Inflammatory macrophage treated with lipopolysaccharide for 1 hour (primary cell): ENCODE measurements at regions not wholly inside any gene's neighbourhood (a gene's known extent, or its start where the extent isn't known, plus 50 kb on each side); places are given as distances from the start of the nearest gene placed in this dataset.

ENCODE experiments used
- DNase-seq, 2 donors: peaks; one replicate each; pipeline ENCODE4 v3.0.0-alpha.2; 2020 to 2022

DNA sequence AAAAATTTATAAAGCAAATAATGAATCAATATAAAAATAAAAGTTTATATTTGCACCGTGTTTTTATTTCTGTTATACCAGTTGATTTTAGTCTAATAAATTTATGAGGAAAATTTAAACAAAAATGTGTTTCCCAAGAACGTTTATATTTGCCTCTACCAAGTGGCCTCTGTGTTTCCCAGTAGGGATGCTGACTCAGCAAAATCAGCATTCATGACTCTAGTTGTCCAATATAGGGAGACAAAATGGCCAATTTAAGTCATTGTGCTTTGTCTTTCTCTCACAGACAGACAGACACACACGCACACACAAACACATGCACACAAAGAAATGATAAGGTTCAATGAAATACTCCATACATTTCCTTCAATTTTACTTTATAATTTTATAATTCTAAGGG, 942.5 kb upstream of the ZWINT start:
- DNase-seq = no peak

DNA sequence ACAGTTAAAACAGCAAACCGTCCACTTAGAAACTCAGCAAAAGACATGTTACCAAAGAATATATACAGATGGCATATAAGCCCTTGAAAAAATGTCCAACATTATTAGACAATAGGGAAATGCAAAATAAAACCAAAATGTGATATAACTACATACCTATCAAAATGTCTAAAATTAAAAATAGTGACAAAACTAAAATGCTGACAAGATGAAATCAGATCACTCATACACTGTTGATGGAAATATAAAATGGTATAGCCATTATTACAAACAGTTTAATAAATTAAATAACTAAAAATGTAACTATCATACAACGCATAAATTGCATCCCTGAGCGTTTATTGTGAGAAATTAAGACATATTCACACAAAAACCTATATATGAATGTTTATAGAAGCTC, 939.7 kb upstream of the ZWINT start:
- no peak for DNase-seq

DNA sequence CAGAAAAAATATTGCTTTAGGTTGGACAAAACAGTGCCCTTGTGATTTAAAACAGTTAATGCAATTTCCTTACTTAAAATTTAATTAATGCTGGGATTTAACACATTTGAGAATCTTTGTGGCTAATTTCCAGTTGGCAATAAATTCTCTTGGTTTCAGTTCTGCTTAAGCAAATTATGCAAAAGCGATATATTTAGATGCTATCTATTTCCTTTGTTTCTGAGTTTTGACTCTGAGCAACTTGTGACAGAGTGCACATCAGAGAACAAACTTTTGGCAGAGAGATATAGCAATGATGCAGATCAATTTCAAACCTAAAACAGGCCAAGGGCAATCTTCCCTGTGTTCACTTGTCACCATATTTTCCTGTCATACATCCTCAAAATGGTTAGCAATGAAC, 933.6 kb upstream of the ZWINT start:
- no peak for DNase-seq

DNA sequence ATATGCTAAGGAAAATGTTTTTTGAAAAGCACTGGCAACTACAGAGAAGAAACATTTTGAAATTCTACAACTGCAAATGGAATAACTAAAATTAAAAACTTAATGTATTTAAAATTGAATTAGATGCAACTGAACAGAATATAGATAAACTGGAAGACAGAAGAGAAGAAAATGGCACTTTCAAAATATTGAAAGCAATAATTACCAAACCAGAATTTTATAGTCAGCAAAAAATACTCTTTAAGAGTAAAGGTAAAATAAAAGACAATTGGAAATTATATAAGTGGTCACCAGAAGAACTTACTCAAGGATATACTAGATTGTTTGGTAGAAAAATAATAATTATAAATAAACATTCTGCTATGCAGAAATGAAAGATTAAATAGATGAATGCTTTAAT, 927.7 kb upstream of the ZWINT start:
- DNase-seq = no peak

DNA sequence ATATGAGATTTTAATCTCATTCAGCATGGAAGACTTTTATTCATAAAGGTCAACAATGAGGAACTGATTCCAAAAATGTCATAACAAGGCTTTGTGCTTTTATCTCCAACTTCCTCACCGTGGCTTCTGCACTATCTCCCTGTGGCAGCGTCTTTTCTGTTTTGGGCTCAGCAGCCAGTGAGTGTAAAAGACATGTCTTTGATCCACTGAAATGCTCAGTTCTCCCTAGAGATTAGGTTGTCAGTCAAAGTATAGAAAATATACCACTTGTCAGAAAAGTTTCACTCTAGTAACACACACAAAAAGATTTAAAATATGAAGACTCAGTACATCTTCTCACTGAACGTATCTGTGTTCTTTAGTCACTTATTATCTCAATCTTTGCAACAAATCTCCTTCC, 901.8 kb upstream of the ZWINT start:
- DNase-seq = no peak

DNA sequence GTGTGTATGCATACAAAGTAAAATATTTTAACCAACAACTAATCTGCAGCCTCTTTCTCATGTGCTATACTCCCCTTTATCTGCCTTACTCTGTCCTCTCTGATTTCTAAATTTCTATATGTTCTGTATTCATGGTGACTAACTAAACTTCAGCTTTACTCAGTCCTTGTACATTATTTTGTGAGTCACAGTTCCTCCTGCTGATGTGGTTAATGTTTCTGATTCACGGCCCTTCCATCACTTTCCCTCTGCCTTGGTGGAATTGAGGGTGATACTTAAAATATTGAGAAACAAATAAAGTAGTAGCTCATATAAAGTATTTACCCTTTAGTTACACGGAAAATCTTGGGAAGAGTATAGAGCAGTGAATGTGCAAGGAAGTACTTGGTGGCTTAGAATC, 899.1 kb upstream of the ZWINT start:
- no peak for DNase-seq

DNA sequence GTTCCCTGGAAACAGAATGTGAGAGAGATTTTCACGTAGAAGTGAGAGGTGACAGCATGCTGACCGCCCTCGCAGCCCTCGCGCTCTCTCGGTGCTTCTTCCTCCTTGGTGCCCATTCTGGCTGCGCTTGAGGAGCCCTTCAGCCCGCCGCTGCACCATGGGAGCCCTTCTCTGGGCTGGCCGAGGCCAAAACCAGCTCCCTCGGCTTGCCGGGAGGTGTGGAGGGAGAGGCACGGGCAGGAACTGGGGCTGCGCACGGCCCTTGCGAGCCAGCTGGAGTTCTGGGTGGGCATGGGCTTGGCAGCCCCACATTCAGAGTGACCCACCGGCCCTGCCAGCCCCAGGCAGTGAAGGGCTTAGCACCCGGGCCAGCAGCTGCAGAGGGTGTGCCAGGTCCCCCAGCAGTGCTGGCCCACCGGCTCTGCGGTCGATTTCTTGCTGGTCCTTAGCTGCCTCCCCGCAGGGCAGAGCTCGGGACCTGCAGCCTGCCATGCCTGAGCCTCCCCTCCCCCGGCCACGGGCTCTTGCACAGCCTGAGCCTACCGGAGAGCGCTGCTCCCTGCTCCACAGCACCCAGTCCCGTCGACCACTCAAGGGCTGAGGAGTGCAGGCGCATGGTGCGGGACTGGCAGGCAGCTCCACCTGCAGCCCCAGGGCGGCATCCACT, 888.7 kb upstream of the ZWINT start:
- DNase-seq = no peak

DNA sequence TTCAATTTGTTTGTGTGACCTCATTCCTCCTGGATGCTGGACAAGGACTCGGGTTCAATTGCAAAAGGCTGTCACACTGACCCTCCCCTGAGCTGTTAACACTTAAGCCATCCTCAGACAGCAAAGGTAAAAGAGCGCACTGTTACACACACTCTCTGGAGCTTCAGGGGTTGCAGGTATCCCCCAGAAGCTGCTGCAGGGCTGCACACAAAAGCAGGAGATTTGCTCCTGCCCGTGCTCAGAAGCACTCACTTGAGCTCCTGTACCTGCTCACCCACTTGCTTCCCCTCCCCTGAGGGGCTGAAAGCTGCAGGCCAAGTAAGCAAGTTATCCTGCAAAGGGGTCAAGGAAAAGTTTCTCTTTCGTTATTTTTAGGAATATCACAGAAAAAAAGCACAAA, 886.2 kb upstream of the ZWINT start:
- no peak for DNase-seq

DNA sequence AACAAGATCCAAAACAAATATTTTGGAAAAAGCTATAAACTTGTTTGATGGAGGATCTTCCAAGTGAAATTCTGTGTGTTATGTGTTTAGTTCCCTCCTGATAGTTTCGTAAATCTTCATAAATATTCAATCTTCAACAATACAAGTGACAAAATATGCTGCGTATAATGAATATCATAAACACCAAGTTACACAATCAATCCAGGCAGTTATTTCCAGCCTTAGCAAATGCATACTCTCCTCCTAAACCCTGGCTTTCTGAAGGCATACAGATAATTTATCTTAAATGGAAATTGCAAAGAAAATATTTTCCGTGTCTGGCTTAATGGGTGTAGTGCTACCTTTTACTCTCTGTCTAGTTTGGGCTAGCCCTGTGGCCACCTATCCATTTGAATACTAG, 864.9 kb upstream of the ZWINT start:
- DNase-seq = no peak

DNA sequence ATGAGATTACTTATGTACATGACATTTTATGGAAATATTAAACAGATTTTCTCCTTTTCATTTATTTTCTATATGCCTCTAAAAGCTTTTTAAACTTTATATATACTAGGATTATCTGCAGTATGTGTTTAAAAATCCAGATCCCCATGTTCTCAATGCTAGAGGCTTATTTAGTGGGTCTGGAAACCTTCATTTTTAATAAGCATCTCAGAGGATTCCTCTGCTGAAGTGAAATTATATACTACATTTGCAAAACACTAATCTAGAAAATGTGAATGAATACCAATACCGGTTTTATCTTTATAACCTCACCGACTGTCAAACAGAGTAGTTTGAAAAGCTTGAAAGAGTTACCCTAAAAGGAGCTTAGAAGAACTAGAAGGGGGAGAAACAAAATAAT, 863.8 kb upstream of the ZWINT start:
- no peak for DNase-seq

DNA sequence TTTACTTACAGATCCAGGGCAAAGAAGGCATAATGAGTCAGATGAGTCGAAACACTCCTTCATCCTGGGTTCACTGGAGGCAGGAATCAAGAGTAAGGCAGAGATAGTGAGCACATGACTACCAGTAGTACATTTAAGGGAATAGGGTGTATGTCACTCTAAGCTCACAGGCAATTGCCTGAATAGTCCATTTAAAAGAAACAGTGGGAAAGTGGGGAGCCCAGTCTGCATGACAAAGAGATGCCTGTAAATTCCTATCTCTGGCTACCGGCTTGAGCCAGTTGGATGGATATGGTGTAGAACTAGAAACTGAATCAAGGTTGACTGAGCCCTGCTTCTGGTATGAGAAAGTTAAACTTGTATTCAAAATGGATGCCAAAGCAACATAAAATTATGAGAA, 861.5 kb upstream of the ZWINT start:
- no peak for DNase-seq

DNA sequence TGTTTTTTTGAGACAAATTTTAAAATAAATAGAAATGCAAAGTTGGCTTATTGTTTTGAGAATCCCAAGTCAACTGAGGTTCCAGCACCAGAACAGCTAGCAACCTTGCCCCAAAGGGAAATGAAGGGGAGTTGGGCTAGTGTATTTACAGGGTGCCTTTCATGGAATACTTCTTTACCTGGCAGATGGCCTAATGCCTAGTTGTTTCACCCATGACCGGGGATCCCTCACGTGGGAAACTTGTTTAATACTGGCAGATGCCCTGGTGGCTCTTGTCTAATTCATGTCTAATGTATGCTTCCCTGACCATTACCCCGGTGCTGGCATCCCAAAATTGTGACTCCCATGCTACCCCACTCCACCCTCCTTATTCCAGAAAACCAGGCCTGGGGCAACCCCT, 861.1 kb upstream of the ZWINT start:
- DNase-seq = no peak

DNA sequence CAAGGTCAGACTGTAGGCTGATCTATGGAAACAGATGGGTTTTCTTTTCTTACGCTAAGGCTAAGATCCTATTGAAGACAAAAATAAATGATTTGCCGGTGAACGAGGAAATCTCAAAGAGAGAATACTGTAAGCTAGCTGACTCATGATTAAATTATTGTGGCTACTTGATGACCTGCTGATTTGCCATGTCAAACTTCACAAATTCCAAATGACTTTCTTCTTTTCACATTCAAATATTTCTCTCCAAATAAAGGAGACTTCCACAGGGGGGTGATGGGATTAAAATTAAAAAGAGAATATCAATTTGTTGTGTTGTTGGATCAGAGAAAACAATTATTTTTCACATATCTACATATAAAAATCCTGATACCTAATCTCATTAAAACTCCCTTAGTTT, 860.6 kb upstream of the ZWINT start:
- no peak for DNase-seq

DNA sequence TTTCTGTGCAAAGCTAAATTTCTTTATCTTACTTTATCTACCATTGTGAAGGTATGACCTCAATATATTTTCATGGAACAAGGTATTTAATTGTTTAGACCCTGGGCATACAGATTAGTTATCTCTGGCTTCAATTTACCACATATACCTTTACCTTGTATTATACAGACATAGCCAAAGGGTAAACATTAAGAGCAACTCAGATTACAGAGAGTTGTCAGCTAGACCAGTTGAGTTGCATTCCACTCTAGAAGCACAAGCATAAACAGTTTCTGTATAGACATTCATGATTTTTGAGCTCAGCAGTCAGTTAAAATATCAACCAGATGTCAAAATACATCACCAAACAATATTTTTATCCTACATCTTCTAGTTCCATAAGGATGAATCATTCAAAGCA, 857.3 kb upstream of the ZWINT start:
- no peak for DNase-seq

DNA sequence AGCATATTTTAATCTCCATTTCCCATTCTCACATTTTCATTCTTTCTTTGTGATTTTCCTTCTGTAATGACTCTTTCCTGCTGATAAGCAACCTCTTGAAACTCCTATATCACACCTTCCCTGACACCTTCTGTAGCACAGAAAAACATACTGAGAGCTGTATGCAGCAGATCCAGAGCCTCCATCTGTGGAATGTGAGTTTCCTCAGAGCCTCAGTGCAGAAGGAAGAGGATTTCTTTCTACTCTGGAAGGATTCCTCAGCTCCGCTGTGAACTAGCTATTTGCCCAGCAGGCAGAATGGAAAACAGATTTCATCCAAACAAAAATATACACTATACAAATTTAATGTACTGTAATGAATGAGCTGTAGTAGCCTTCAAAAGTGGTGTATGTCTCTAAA, 841.3 kb upstream of the ZWINT start:
- DNase-seq = no peak

DNA sequence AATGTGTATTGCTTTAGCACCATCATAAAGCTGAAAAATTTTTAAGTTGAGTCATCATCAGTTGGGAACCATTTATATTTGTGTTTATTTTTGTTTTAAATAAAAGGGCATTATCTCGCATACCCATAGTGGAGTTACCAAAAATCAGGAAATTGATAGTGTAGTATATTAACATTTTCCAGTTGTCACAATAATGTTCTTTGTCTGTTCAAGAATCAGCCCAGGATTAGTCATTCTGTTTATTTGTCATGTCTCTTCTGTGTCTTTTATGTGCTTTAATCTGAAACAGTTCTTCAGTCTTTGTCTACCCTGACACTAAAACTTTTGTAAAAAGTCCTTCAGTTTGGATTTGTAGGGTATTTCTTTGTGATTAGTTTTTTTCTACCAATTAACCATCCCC, 827.8 kb upstream of the ZWINT start:
- DNase-seq = no peak

DNA sequence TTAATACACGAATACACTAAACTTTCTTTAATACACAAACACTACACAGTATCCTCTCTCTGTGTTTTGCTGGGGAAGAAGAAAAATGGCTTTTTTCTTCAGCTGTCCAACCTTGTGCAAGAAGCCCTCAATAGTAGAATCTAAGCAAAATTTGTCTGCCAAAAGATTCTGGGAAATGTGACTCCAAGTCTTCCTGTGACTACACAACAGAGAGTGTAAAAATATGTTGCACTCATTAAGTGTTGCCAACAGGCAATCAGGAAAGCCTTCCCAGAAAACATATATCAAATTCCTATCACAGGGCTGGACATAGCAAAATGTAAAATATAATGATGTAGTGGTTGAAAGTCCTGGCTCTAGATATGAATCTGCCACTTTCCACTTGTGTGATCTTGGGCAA, 825.1 kb upstream of the ZWINT start:
- DNase-seq = no peak

DNA sequence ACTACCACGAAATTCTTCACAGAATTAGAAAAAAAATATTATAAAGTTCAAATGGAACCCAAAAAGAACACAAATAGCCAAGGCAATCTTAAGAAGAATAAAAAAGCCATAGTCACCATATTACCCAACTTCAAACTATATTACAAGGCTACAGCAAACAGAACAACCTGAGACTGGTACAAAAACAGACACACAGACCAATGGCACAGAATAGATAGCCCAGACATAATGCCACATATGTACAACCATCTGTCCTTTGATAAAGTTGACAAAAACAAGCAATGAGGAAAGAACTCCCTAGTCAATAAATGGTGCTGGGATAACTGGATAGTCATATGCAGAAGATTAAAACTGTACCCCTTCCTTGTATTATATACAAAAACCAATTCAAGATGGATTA, 808.5 kb upstream of the ZWINT start:
- no peak for DNase-seq

DNA sequence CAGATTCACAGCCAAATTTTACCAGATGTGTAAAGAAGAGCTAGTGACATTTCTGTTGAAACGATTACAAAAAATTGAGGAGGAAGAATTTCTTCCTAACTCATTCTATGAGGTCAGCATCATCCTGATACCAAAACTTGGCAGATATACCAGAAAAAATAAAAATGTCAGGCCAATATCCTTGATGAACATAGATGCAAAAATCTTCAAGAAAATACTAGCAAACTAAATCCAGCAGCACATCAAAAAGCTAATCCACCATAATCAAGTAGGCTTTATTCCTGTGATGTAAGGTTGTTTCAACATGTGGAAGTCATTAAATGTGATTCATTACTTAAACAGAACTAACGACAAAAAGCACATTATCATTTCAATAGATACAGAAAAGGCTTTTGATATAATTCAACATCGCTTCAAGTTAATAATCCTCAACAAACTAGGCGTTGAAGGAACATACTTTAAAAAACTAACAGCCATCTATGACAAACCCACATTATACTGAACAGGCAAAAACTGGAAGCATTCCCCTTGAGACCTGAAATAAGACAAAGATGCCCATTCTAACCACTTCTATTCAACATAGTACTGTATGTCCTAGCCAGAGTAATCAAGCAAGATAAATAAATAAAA, 807.7 kb upstream of the ZWINT start:
- DNase-seq = no peak

DNA sequence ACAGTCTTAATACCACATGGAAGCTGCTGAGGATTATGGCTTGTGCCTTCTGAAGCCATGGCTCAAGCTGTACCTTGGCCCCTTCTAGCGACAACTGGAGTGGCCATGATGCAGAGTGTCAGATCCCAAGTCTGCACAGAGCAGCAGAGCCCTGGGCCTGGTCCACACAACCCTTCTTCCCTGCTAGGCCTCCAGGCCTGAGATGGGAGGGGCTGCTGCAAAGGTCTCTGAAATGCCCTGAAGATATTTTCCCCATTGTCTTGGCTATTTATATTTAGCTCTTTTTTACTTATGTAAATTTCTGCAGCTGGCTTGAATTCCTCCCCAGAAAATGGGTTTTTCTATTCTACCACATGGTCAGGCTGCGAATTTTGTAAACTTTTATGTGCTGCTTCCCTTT, 804.6 kb upstream of the ZWINT start:
- no peak for DNase-seq

DNA sequence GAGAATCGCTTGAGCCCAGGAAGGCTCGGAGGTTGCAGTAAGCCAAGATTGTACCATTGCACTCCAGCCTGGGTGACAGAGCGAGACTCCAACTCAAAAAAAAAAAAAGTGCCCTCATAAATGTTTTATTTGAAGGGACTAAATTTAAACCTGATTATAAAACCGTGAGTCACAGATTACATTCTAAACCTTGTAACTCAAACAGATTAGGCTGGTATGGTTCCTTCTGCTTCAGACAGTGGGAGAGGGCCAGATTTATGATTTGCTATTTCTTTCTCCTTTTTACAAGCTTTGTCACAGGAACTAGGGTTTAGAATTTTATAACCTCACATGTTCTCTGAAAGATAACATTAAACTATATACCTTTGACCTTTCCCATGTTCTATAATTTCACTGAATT, 801.2 kb upstream of the ZWINT start:
- DNase-seq = no peak

DNA sequence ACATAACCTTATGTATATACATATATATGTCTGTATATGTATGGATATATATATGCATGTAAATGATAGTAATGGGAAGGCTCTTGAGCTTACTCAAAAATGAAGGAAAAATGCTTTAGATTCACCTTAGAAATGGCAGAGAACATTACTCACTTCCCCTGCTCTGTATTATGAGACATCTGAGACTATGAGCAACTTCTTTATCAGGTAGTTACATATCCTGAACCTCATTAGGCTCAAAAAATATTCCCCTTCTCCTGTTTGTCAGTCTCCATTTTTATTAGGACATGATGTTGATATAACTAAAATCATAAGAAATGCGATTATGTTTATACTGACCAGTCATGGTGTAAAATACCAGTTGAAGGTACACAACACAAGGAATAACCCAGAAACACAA, 800.1 kb upstream of the ZWINT start:
- no peak for DNase-seq

DNA sequence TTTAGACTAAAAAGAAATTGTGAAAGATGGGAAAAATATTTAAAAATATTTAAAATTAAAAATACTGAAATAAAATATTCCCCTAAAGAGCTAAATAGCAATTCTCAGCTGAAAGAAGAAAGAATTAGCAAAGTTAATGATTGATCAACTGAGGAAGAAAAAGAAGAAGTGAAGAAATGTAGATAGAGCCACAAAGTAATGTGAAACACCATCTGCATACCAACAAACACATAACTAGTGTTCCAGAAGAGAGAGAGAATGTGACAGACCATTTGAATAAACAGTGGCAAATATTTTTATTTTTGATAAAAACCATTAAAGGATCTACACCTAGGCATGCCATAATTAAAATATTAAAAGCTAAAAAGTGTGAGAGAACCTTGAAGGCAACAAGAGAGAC, 784.5 kb upstream of the ZWINT start:
- DNase-seq = no peak

DNA sequence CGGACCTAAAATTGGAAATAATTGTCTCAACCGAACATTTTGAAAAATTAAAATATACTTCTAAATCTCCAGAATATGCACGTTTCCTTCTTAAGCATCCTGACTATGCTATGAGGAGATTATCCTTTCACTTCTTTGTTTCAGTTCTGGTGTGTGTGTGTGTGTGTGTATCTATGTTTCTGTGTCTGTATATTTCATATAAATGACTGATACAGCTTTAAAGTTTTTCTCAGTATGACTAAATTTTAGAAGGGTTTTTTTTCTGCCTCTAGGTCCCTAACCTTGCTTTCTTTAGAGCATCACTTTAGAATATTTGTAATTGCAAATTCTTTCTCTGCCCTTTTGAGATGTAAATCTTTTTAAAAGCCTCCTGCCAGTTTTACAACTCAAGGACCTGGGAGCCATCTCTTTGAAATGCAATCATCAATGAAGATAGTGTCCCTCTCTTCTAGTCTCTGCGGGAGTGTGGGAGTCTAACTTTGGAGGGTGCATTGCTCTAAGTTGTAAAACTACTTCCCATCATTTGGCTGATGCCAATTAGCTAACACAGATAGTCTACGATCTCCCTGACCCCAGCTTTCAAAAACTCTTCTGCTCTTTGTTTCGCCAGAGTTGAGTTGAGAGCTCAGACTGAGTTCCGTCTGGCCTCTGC, 782.0 kb upstream of the ZWINT start:
- DNase-seq = no peak

DNA sequence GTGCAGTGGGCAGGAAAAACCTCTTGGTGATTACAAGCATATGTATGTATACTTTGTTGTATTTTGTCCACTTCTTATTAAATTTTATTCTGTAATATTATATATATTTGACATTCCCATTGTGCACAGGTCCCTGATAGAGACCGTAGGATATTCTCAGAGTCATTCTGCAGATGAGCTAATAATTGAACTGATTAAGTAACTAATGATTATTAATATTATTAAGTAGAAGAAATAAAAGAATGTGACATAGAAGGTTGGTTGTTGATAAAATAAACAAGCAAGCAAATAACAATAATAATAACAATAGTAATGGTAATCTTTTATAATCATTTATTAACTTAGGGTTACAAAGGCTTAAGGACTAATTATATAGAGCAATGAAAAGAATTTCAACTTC, 780.6 kb upstream of the ZWINT start:
- DNase-seq = no peak
